HG03159 (cell line): ENCODE measurements at regions not wholly inside any gene's neighbourhood (a gene's known extent, or its start where the extent isn't known, plus 50 kb on each side); places are given as distances from the start of the nearest gene placed in this dataset.

Experiments used
- ATAC-seq: cut with Tn5 transposase; IDR thresholded peaks from one replicate; pipeline ENCODE4 v1.9.1; 2021; ENCODE audit warnings: mild to moderate bottlenecking, moderate library complexity; ENCODE audit not compliant: unreplicated experiment

DNA sequence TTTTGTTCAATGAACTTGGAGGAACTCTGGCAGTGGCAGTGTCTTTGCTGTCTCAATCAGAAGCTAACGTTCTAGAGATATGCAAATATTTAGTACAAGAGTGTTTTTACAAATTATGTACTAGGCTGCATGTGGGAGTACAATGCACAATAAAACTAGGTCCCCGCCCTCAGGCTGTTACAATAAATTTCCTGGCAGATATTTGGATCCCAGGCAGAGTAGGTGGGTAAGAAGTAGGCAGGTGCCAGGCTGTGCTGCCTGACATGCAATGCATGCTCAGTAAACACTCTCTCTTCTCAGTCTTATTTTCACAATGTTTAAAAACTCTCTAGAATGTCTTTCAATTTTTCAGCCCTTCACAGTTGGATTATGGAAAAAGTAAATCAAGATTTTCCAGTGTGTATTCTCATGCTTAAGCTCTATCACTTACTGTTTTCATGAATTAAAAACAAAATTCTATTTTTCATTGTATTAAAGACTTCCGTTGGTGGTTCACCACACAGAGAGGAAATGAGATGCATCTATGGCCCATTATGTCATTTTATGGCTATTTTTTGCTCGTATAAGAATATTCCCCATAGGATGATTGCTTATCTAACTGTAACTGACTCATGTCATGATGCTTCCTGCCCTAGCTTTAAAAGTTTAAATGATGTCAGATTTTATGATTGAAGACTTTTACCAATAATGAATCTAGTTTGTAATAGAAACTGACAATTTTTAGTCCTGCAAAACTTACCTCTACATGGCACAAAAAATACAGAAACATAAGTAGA, 346.1 kb downstream of the RND3 start:
- ATAC-seq = no peak

DNA sequence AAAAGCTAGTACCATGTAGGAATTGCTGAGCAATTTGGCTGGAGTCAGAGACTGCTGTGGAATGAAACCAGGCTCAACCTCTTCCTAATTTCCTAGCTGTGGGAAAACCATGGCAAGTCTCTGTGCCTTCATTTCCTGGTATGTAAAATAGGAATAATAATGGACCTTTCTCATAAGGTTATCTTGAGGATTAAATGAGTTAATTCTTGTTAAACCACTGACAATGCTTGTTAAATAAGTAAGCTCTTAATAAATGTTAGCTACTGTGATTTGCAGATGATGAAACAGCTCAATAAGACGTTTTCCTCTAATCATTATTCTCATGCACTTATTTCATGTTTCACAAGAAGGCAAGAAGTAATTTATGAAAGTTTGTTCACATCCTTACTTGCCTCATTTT, 346.7 kb downstream of the RND3 start:
- no peak for ATAC-seq

GRCh38 chr2:150138587-150138986, 348.9 kb downstream of the RND3 start:
- ATAC-seq = no peak

DNA sequence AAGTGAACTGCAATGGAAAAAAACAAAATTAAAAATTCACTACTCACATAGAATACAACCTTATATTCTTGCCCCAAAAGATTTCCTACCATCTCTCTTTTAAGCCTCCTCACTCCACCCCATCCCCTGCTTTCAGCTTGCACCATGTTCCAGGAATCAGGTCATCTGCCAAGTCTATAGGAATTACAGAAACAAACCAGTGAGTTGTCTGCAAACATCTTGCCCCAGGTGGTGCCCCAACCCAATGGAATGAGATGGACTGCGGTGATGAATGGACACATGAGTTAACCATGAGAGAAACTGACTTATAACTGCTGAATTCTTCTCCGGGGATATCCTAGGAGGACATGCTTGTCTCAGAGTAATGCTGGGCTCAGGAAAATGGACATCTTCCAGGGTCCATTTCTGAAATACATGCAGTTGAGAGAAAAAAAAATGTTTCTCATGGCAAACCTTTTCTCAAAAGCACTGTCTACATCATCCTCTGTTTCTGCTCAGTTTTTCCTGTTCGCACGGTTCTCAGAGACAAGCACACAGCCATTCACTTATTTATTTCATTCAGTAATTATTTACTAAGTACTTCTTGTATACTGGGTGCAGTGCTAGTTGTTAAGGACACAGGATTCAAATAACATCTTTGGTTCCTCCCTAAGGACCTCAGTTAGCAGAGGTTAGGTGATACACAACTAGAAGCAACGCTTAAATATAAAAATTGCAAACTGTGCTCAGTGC, 350.0 kb downstream of the RND3 start:
- no peak for ATAC-seq

GRCh38 chr2:150136893-150137292, 350.6 kb downstream of the RND3 start:
- ATAC-seq = no peak

GRCh38 chr2:150136401-150136800, 351.1 kb downstream of the RND3 start:
- ATAC-seq = no peak

- no peak for ATAC-seq
These were observed 352.1 kb downstream of the RND3 start for GRCh38 chr2:150135223-150135883.

- ATAC-seq = no peak
These were observed 353.1 kb downstream of the RND3 start for GRCh38 chr2:150134223-150134857.

DNA sequence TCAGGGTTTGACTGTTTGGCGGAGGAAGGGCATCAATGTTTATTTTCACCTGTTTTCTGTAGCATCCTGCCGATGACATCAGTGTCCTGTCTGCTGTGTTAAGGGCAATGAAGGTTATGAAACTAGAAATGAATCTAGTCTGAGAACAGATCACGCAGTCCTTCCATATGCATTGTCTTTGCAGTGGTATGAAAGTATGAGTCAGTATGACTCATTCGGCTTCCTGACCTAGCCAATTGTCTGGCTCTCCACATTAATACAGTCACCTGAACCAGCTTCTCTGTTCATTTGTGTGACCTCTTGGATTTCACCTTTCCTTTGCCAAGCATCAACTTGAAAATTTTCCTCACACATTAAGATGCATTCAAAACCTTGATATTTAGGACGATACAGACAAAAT, 353.8 kb downstream of the RND3 start:
- ATAC-seq = peak; percentile 93

DNA sequence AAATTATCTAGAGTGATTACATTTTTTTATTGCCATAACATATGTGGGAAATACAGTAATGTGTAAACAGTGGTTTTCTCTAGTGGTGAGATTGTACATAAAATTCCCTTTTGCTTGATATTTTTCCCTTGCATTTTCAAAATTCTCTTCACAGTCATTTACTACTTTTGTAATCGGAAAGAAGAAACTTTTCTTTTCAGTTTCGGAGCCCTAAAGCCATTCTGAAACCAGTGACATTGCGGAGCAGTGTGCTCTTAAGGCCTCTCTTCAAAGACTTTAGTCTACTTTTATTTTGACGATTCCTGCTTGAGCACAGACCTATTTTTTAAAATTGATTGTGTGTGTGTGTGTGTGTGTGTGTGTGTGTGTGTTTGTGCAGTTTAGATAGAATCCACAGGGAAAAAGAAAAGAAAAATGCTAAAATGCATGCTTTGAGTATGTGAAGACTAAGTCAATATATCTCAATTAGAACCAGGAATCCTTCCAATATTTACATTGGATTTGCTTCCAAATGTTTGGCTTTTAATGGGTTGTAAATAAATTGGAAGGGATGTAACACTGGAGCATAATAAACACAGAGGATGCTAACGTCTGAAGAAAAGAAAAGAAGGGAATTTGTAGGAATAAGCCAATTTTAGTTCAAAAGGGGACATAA, 357.4 kb downstream of the RND3 start:
- no peak for ATAC-seq

GRCh38 chr2:150127995-150128394, 359.5 kb downstream of the RND3 start:
- no peak for ATAC-seq

- ATAC-seq = no peak
These were observed 360.0 kb downstream of the RND3 start for GRCh38 chr2:150127346-150127990.

GRCh38 chr2:150126839-150127238, 360.6 kb downstream of the RND3 start:
- no peak for ATAC-seq

DNA sequence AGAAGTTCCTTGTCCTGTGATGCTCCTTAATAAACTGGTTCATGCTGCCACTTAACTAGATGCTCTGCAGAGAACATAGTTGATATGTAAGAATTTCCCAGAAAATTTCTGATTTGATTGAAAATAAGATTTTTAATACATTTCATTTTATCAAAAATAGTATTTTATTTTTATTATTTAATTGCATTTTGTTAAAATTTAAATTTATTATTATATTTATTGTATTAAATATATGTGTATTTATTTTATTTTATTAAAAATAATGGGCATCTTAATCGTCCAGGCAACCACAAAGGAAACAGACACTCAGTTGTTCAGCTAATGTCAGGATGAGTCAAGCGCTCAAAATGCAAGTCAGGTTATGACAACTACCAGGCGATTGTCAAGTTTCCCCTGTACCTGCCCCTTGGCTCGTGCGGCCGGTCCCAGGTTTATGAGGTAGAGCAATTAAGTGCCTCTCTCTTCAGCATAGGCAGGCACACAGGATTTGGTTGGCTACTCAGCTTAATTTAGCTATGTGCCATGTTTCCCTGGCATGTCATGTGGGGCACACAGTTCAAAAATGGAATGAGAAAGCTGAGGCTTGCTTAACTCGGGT, 361.2 kb downstream of the RND3 start:
- no peak for ATAC-seq

GRCh38 chr2:150125708-150126107, 361.8 kb downstream of the RND3 start:
- no peak for ATAC-seq

DNA sequence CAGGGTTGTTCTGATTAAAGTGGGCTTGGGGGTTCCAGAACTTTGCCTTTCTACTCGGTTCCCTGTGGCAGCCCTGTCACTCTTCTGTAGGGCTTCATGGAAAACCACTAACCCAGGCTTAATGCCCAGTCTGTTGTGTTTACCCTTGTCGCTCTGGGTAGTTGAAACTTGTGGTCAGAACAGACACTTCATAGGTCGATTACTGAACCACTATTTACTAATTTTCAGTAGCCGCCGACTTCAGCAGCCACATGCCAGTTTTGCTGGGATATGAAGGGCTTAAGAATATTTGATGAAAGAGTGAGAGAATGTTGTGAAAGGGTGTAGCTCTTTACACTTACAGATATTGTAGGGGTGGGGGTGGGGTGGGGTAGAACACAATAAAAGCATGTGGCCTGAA, 362.3 kb downstream of the RND3 start:
- no peak for ATAC-seq

GRCh38 chr2:150124739-150125138, 362.7 kb downstream of the RND3 start:
- no peak for ATAC-seq

DNA sequence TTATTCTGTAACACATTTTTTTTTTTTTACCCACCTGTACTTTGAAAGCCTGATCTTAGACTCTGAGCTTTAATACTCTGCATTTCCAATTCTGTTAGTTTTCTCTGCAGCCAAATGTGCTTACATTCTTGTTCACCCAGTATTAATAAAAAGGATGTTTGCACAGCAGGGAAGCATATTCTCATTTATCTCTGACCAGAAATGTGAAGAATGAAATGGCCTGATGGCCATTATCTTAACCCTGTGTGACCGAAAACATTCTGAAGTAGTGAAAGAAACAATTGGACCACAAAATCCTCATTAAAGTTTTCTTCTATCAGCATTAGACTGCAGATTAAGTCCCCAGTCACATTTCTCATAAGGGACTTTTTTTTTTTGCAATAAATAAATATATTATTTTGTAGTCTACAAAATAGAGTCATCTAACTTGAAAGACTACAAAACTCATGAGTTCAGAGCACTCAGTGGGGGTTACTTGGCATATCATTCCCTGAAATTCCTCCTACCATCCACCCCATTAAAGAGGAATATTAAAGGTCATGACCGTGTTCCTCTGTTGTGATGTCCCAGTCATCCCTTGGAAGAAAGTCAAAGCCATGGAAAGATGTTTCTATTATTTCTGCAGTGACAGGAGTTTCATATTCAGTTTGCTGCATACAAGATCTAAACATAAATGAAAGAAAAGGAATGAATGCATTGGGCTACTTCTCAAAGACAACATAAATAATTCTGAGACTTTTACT, 364.4 kb downstream of the RND3 start:
- no peak for ATAC-seq

- no peak for ATAC-seq
These were observed 365.3 kb downstream of the RND3 start for GRCh38 chr2:150122156-150122555.
